ENCODE measurements at regions not wholly inside any gene's neighbourhood (a gene's known extent, or its start where the extent isn't known, plus 50 kb on each side); places are given as distances from the start of the nearest gene placed in this dataset.

GRCh38 chr1:71285529-71285928 is 204.7 kb upstream of the ZRANB2 start:
- TF ChIP-seq POLR2AphosphoS5 (IDR thresholded peaks at IDR 0.05) (no peak), EP300 (IDR thresholded peaks at IDR 0.05) (no peak), POLR2A (IDR thresholded peaks at IDR 0.05) (no peak)
- TF ChIP-seq, protein P1, sequence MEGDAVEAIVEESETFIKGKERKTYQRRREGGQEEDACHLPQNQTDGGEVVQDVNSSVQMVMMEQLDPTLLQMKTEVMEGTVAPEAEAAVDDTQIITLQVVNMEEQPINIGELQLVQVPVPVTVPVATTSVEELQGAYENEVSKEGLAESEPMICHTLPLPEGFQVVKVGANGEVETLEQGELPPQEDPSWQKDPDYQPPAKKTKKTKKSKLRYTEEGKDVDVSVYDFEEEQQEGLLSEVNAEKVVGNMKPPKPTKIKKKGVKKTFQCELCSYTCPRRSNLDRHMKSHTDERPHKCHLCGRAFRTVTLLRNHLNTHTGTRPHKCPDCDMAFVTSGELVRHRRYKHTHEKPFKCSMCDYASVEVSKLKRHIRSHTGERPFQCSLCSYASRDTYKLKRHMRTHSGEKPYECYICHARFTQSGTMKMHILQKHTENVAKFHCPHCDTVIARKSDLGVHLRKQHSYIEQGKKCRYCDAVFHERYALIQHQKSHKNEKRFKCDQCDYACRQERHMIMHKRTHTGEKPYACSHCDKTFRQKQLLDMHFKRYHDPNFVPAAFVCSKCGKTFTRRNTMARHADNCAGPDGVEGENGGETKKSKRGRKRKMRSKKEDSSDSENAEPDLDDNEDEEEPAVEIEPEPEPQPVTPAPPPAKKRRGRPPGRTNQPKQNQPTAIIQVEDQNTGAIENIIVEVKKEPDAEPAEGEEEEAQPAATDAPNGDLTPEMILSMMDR (IDR thresholded peaks at IDR 0.05) = no peak

GRCh38 chr1:71276466-71276865 is 195.6 kb upstream of the ZRANB2 start:
- Histone ChIP-seq H3K36me3 (no peaks in the 10 kb centered on the region), H3K4me1 (no peaks in the 10 kb centered on the region), H3K9me3 (no peaks in the 10 kb centered on the region), H3K4me3 (no peak overlapping the region), H3K27ac (no peak overlapping the region), H3K27me3 (no peaks in the 10 kb centered on the region)
- no peak for DNase-seq
- no peak for ATAC-seq (ENCODE audit: low FRiP score in 2 of 2)
- TF ChIP-seq, protein P1 (IDR thresholded peaks at IDR 0.05) = no peak
- TF ChIP-seq EP300 (IDR thresholded peaks at IDR 0.05) (no peak), POLR2AphosphoS5 (IDR thresholded peaks at IDR 0.05) (no peak), POLR2A (IDR thresholded peaks at IDR 0.05) (no peak)

More at GRCh38 chr1:71285529-71285928, 204.7 kb upstream of the ZRANB2 start:
- WGBS, 2 donors = 81 to 90% methylated on average over 1 of the region's 1 CpG
- Histone ChIP-seq H3K36me3 (no peaks in the 10 kb centered on the region), H3K9me3 (peaks cover 0 to 5% (median 0%) of the 10 kb centered on the region in 4 donors), H3K27me3 (no peaks in the 10 kb centered on the region), H3K27ac (no peak overlapping the region), H3K4me1 (no peaks in the 10 kb centered on the region), H3K4me3 (no peak overlapping the region)
- no peak for DNase-seq
- no peak for ATAC-seq (ENCODE audit: low FRiP score in 2 of 2)

DNA sequence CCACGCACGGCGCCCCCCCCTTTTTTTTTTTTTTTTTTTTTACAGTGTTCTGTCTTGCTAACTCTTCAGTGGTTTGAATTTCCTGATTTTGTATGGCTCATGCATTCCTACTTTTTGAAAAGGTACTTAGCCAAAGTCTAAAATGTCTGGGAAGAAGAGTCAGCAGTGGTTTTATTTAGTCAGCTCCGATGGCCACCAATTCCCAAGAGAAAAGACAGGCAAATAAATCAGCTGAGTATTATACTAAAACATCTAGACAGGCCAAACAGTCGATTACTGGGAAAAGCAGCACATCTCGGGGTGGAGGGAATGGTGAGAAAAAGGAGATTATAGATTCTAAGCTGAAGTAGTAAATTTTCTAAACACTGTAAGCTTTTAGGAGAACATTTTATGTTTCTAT is 192.5 kb upstream of the ZRANB2 start:
- H3K9me3 ChIP-seq = no peaks in the 10 kb centered on the region
- no peak overlapping the region for H3K4me3 ChIP-seq
- no peak overlapping the region for H3K27ac ChIP-seq
- no peaks in the 10 kb centered on the region for H3K4me1 ChIP-seq
- no peak for ATAC-seq (ENCODE audit: low FRiP score in 2 of 2)
- no peaks in the 10 kb centered on the region for H3K36me3 ChIP-seq
- TF ChIP-seq POLR2AphosphoS5 (IDR thresholded peaks at IDR 0.05) (no peak), EP300 (IDR thresholded peaks at IDR 0.05) (no peak), POLR2A (IDR thresholded peaks at IDR 0.05) (no peak)
- TF ChIP-seq, protein P1 (IDR thresholded peaks at IDR 0.05) = no peak
- no peak for DNase-seq
- 60 to 71% methylated on average over 5 of the region's 6 CpGs for WGBS, 2 donors
- no peaks in the 10 kb centered on the region for H3K27me3 ChIP-seq

DNA sequence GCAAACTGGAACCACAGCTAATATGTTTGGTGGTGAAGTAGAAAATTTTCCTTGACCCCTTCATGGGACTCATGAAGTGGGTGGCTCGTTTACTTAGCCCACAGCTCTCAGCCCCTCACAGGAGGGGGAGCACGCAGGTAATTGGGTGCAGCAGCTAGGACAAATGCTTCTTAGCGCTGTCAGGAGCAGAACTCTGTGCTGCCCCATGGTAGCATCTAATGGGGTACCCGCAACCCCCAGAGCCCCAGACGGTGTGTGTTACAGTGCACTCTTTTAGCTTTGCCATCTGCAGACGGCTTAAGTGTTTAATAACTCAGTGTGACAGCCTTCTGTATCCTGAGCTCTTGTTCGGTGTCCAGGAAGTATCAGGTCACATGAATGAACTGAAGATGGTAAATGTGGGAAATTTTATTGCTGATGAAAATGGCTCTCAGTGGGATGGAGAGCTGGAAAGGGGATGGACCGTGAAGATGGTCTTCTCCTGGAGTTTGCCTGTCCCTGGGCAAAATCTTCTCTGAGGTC is 189.6 kb upstream of the ZRANB2 start:
- Histone ChIP-seq H3K4me3 (no peak overlapping the region), H3K9me3 (no peaks in the 10 kb centered on the region), H3K36me3 (no peaks in the 10 kb centered on the region), H3K27me3 (no peaks in the 10 kb centered on the region), H3K4me1 (no peaks in the 10 kb centered on the region), H3K27ac (no peak overlapping the region)
- DNase-seq = no peak
- no peak for ATAC-seq (ENCODE audit: low FRiP score in 2 of 2)
- 71 to 74% methylated on average over 8 of the region's 8 CpGs for WGBS, 2 donors
- TF ChIP-seq, protein P1 (IDR thresholded peaks at IDR 0.05) = no peak
- TF ChIP-seq EP300 (IDR thresholded peaks at IDR 0.05) (no peak), POLR2AphosphoS5 (IDR thresholded peaks at IDR 0.05) (no peak), POLR2A (IDR thresholded peaks at IDR 0.05) (no peak)

DNA sequence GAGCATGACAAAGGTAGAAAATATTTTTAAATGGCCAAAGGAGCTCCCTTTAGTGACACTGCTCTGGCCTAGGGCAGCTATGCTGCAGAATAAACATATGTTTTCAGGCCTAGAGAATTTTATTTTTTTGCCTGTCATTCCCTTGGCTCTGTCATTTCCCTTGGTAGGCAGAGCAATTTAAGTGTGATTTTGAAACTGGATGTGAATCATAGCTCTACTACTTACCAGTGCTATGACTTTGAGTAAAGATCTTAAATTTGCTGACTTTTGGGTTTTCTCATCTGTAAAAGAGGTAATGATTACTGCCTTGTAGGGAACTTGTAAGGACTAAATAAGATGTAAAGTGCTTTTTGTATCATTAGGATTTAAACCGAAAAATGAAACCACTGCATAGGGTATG is 189.0 kb upstream of the ZRANB2 start:
- 90 to 96% methylated on average over 1 of the region's 1 CpG for WGBS, 2 donors
- no peak overlapping the region for H3K4me3 ChIP-seq

More for the DNA sequence above, 189.0 kb upstream of the ZRANB2 start:
- Histone ChIP-seq H3K4me1 (no peaks in the 10 kb centered on the region), H3K9me3 (no peaks in the 10 kb centered on the region), H3K36me3 (no peaks in the 10 kb centered on the region), H3K27ac (no peak overlapping the region), H3K27me3 (no peaks in the 10 kb centered on the region)
- DNase-seq = no peak
- ATAC-seq (ENCODE audit: low FRiP score in 2 of 2) = no peak
- TF ChIP-seq, protein P1 (IDR thresholded peaks at IDR 0.05) = no peak
- no peak for TF ChIP-seq POLR2AphosphoS5 (IDR thresholded peaks at IDR 0.05)
- no peak for TF ChIP-seq POLR2A (IDR thresholded peaks at IDR 0.05)
- TF ChIP-seq EP300 (IDR thresholded peaks at IDR 0.05) = no peak

All from upper lobe of left lung (tissue), 6 donors.